Thymus (tissue), 11 donors: ENCODE measurements at regions not wholly inside any gene's neighbourhood (a gene's known extent, or its start where the extent isn't known, plus 50 kb on each side); places are given as distances from the start of the nearest gene placed in this dataset.

Experiments
- DNase-seq, 9 donors: peaks; one replicate each; pipeline ENCODE4 v3.0.0-alpha.2; 2013; ENCODE audit warnings: low spot score in 9 of 9, low read depth in 6 of 9, missing footprints in 1 of 9
- H3K27ac ChIP-seq, 2 donors: one replicate each; pipeline ENCODE4 v1.5.1; 2013; ENCODE audit warnings: control low read depth in 1 of 2, low read depth in 1 of 2, low read length in 1 of 2, mild to moderate bottlenecking in 1 of 2, moderate library complexity in 1 of 2
- H3K27me3 ChIP-seq, 2 donors: one replicate each; pipeline ENCODE4 v1.5.1; 2013; ENCODE audit warnings: low read length in 1 of 2; ENCODE audit not compliant: control insufficient read depth in 2 of 2, insufficient read depth in 1 of 2
- H3K36me3 ChIP-seq, 2 donors: one replicate each; pipeline ENCODE4 v1.5.1; 2013; ENCODE audit warnings: low read length in 1 of 2, mild to moderate bottlenecking in 1 of 2, moderate library complexity in 1 of 2; ENCODE audit not compliant: control insufficient read depth in 2 of 2, insufficient read depth in 2 of 2
- H3K4me1 ChIP-seq, 2 donors: one replicate each; pipeline ENCODE4 v1.5.1; 2013; ENCODE audit warnings: low read length in 2 of 2; ENCODE audit not compliant: control insufficient read depth in 2 of 2, insufficient read depth in 2 of 2
- H3K4me3 ChIP-seq, 2 donors: one replicate each; pipeline ENCODE4 v1.5.1; 2013; ENCODE audit warnings: low read length in 2 of 2, control low read depth in 1 of 2, mild to moderate bottlenecking in 1 of 2
- H3K9me3 ChIP-seq, 2 donors: one replicate each; pipeline ENCODE4 v1.5.1; 2013; ENCODE audit warnings: low read length in 1 of 2, mild to moderate bottlenecking in 1 of 2; ENCODE audit not compliant: control insufficient read depth in 2 of 2, insufficient read depth in 1 of 2
- WGBS: extraction: QIAGEN DNeasy Blood & Tissue Kit; methylation state at CpG from one replicate; pipeline ENCODE4 v1.1.7; 2013; 5-methylcytosine and 5-hydroxymethylcytosine counted together
- donor health status: healthy.

GRCh38 chr20:56952258-56953047 lies 314.0 kb downstream of the BMP7 start:
- Histone ChIP-seq H3K4me3 (no peak overlapping the region), H3K27ac (no peak overlapping the region), H3K36me3 (no peaks in the 10 kb centered on the region), H3K9me3 (no peaks in the 10 kb centered on the region), H3K4me1 (no peaks in the 10 kb centered on the region), H3K27me3 (peaks cover 4 to 22% of the 10 kb centered on the region in 2 donors)
- no peak for DNase-seq
- 68% methylated on average over 19 of the region's 19 CpGs for WGBS

GRCh38 chr20:56953048-56953586 lies 313.3 kb downstream of the BMP7 start:
- no peak for DNase-seq

GRCh38 chr20:56954797-56955196 lies 311.6 kb downstream of the BMP7 start:
- no peaks in the 10 kb centered on the region for H3K9me3 ChIP-seq
- WGBS = 87% methylated on average over 15 of the region's 15 CpGs
- DNase-seq = no peak
- peaks cover 4 to 35% of the 10 kb centered on the region in 2 donors for H3K27me3 ChIP-seq
- H3K4me3 ChIP-seq = no peak overlapping the region
- H3K36me3 ChIP-seq = no peaks in the 10 kb centered on the region
- no peak overlapping the region for H3K27ac ChIP-seq
- H3K4me1 ChIP-seq = no peaks in the 10 kb centered on the region

More at GRCh38 chr20:56953048-56953586, 313.3 kb downstream of the BMP7 start:
- no peaks in the 10 kb centered on the region for H3K4me1 ChIP-seq
- no peaks in the 10 kb centered on the region for H3K9me3 ChIP-seq
- H3K36me3 ChIP-seq = no peaks in the 10 kb centered on the region
- WGBS = 89% methylated on average over 24 of the region's 24 CpGs
- H3K27me3 ChIP-seq = peaks cover 4 to 29% of the 10 kb centered on the region in 2 donors
- H3K4me3 ChIP-seq = no peak overlapping the region
- no peak overlapping the region for H3K27ac ChIP-seq

GRCh38 chr20:56955680-56956079 lies 310.8 kb downstream of the BMP7 start:
- H3K4me1 ChIP-seq = no peaks in the 10 kb centered on the region
- 39% methylated on average over 9 of the region's 9 CpGs for WGBS
- peaks cover 4 to 38% of the 10 kb centered on the region in 2 donors for H3K27me3 ChIP-seq
- H3K27ac ChIP-seq = no peak overlapping the region
- no peak for DNase-seq
- no peaks in the 10 kb centered on the region for H3K36me3 ChIP-seq
- H3K9me3 ChIP-seq = no peaks in the 10 kb centered on the region
- no peak overlapping the region for H3K4me3 ChIP-seq

GRCh38 chr20:56956534-56956933 lies 309.9 kb downstream of the BMP7 start:
- Histone ChIP-seq H3K27ac (no peak overlapping the region), H3K27me3 (peaks cover 4 to 36% of the 10 kb centered on the region in 2 donors), H3K9me3 (no peaks in the 10 kb centered on the region), H3K36me3 (no peaks in the 10 kb centered on the region), H3K4me3 (no peak overlapping the region), H3K4me1 (no peaks in the 10 kb centered on the region)
- WGBS = 91% methylated on average over 7 of the region's 7 CpGs
- DNase-seq = no peak

- Histone ChIP-seq H3K9me3 (no peaks in the 10 kb centered on the region), H3K27ac (no peak overlapping the region), H3K4me1 (no peaks in the 10 kb centered on the region), H3K27me3 (peaks cover 4 to 33% of the 10 kb centered on the region in 2 donors), H3K4me3 (no peak overlapping the region), H3K36me3 (no peaks in the 10 kb centered on the region)
- WGBS = 59% methylated on average over 34 of the region's 34 CpGs
- DNase-seq = no peak
Measured at GRCh38 chr20:56957737-56958553, 308.5 kb downstream of the BMP7 start.

GRCh38 chr20:56964901-56965300 lies 301.5 kb downstream of the BMP7 start:
- H3K27me3 ChIP-seq = peaks cover 0 to 3% of the 10 kb centered on the region in 2 donors
- H3K4me3 ChIP-seq = no peak overlapping the region
- no peak overlapping the region for H3K27ac ChIP-seq
- no peaks in the 10 kb centered on the region for H3K36me3 ChIP-seq
- H3K4me1 ChIP-seq = no peaks in the 10 kb centered on the region
- H3K9me3 ChIP-seq = no peaks in the 10 kb centered on the region
- no peak for DNase-seq
- WGBS = 34% methylated on average over 2 of the region's 2 CpGs

GRCh38 chr20:56967916-56968315 lies 298.5 kb downstream of the BMP7 start:
- Histone ChIP-seq H3K4me1 (no peaks in the 10 kb centered on the region), H3K9me3 (no peaks in the 10 kb centered on the region), H3K4me3 (no peak overlapping the region), H3K27me3 (peaks cover 3 to 5% of the 10 kb centered on the region in 2 donors), H3K36me3 (no peaks in the 10 kb centered on the region), H3K27ac (no peak overlapping the region)
- DNase-seq = no peak
- WGBS = 79% methylated on average over 12 of the region's 12 CpGs
